ENCODE measurements at regions not wholly inside any gene's neighbourhood (a gene's known extent, or its start where the extent isn't known, plus 50 kb on each side); places are given as distances from the start of the nearest gene placed in this dataset.

DNA sequence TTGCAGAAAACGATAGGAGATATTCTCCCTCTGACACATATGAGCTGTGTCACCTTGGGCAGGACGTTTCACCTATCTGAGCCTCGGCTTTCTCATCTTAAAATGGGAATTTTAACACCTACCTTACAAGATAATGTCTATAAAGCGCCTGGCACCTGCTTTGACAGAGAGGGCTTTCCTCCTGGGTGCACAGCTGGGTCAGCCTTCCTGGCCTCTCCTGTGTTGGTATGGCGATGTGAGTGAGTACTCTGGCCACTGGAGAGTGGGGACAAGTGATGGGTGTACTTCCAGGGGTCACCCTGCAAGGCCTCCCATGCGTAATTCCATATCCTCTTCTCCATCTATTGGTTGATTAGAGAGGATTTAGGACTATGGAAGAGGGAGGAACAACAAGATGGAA is 113.1 kb upstream of the SMIM23 start:
- ChIA-PET POLR2A (no interaction called here), CTCF (no interaction called here)
- no peak for FAIRE-seq
- no peak for DNase-seq (ENCODE audit: low read depth in 1 of 2, low spot score in 1 of 2)
- H3K27ac ChIP-seq, result no peak overlapping the region
- H3K4me2 ChIP-seq, result no peak overlapping the region
- H3K4me3 ChIP-seq, result no peak overlapping the region
- 9% methylated on average over 6 of the region's 6 CpGs for WGBS (ENCODE audit: missing lambda C conversion rate)
- 0 out of 3 replicates have a peak, but pooled peaks cover 4% of the 10 kb centered on the region for H3K9me3 ChIP-seq
- no peaks in the 10 kb centered on the region for H3K4me1 ChIP-seq
- no peak for ATAC-seq
- TF ChIP-seq CBX8 (IDR thresholded peaks at IDR 0.05) (no peak), JUN (IDR thresholded peaks at IDR 0.05) (no peak), KDM1A (IDR thresholded peaks at IDR 0.05; ENCODE audit: low read depth) (no peak), SREBF2 (IDR thresholded peaks at IDR 0.05) (no peak), HOXB13 (CRISPR knock-in tag; IDR thresholded peaks at IDR 0.05; ENCODE audit: low read depth) (no peak), EHF (CRISPR knock-in tag; IDR thresholded peaks at IDR 0.05) (no peak), ZSCAN20 (CRISPR knock-in tag; IDR thresholded peaks at IDR 0.05) (no peak), EHMT2 (IDR thresholded peaks at IDR 0.05; ENCODE audit: low read depth) (no peak)

DNA sequence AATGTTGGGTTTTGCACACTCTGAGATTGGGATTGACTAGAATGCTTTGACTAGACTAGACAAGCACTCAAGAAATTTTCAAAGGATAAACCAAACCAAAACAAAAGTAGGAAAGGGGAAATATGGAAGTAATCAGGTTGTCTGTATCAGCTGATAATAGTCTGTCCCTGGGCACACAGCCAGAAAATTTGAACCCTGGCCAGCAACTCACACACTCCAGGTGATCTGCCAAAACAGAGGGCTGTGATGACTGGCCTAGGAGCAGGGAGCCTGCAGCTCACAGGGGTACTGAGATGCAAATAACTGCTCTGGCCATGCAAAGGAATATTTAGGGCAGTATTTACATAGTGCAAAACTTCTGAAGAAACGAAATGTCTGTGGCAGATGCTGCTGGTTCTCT is 112.3 kb upstream of the SMIM23 start:
- TF ChIP-seq CBX2 (IDR thresholded peaks at IDR 0.05; ENCODE audit: borderline replicate concordance, low read depth) (no peak), PHF8 (IDR thresholded peaks at IDR 0.05; ENCODE audit: borderline replicate concordance, low read depth) (no peak), GATA3 (IDR thresholded peaks at IDR 0.05; ENCODE audit: borderline replicate concordance) (no peak), RARB (CRISPR knock-in tag; IDR thresholded peaks at IDR 0.05) (no peak), HDAC2 (IDR thresholded peaks at IDR 0.05) (no peak), JUNB (IDR thresholded peaks at IDR 0.05) (no peak), ATOH8 (CRISPR knock-in tag; IDR thresholded peaks at IDR 0.05; ENCODE audit: low read depth) (no peak)
- TF ChIP-seq, protein P1, sequence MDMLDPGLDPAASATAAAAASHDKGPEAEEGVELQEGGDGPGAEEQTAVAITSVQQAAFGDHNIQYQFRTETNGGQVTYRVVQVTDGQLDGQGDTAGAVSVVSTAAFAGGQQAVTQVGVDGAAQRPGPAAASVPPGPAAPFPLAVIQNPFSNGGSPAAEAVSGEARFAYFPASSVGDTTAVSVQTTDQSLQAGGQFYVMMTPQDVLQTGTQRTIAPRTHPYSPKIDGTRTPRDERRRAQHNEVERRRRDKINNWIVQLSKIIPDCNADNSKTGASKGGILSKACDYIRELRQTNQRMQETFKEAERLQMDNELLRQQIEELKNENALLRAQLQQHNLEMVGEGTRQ (IDR thresholded peaks at IDR 0.05), result no peak
- Histone ChIP-seq H3K27ac (no peak overlapping the region), H3K9me3 (0 out of 3 replicates have a peak, but pooled peaks cover 4% of the 10 kb centered on the region), H3K4me1 (no peaks in the 10 kb centered on the region), H3K4me2 (no peak overlapping the region), H3K4me3 (no peak overlapping the region)
- 8% methylated on average over 1 of the region's 1 CpG for WGBS (ENCODE audit: missing lambda C conversion rate)
- ChIA-PET POLR2A (no interaction called here), CTCF (no interaction called here)
- no peak for FAIRE-seq
- DNase-seq (ENCODE audit: low read depth in 1 of 2, low spot score in 1 of 2), result no peak
- no peak for ATAC-seq

- no peaks in the 10 kb centered on the region for H3K4me1 ChIP-seq
- ATAC-seq (no peak), DNase-seq (ENCODE audit: low read depth in 1 of 2, low spot score in 1 of 2) (no peak), FAIRE-seq (no peak)
- TF ChIP-seq CHD2 (IDR thresholded peaks at IDR 0.05; ENCODE audit: low read length, partially characterized antibody), result no peak
- TF ChIP-seq EHMT2 (IDR thresholded peaks at IDR 0.05; ENCODE audit: low read depth), result no peak
- no peak for TF ChIP-seq ZNF302 (CRISPR knock-in tag; IDR thresholded peaks at IDR 0.05)
- TF ChIP-seq BHLHE40 (IDR thresholded peaks at IDR 0.05; ENCODE audit: low read depth, low read length), result no peak
- no peak for TF ChIP-seq MYC (IDR thresholded peaks at IDR 0.05; ENCODE audit: borderline replicate concordance, low read length)
- TF ChIP-seq, protein P1 (IDR thresholded peaks at IDR 0.05), result no peak
- TF ChIP-seq KDM1A (IDR thresholded peaks at IDR 0.05; ENCODE audit: low read depth), result no peak
- TF ChIP-seq CTCF (IDR thresholded peaks at IDR 0.05), result no peak
- TF ChIP-seq CBX8 (IDR thresholded peaks at IDR 0.05), result no peak
- TF ChIP-seq RARB (CRISPR knock-in tag; IDR thresholded peaks at IDR 0.05), result no peak
- TF ChIP-seq HMGXB4 (CRISPR knock-in tag; IDR thresholded peaks at IDR 0.05; ENCODE audit: borderline replicate concordance), result no peak
- TF ChIP-seq MAZ (IDR thresholded peaks at IDR 0.05; ENCODE audit: borderline replicate concordance, low read depth, low read length), result no peak
- TF ChIP-seq HOXA7 (CRISPR knock-in tag; IDR thresholded peaks at IDR 0.05), result no peak
- TF ChIP-seq RAD21 (conservative IDR thresholded peaks at IDR 0.05 in 1 of 2, IDR thresholded peaks at IDR 0.05 in 1 of 2), result no peak
- H3K9me3 ChIP-seq, result 0 out of 3 replicates have a peak, but pooled peaks cover 4% of the 10 kb centered on the region
- no peak overlapping the region for H3K27ac ChIP-seq
- CTCF ChIA-PET, result interaction anchor here (1.2 kb wide), 1 partner anchor 121 kb away, joined by 3 read pairs; no protein-coding TSS in a partner anchor
- H3K4me2 ChIP-seq, result no peak overlapping the region
- no peak overlapping the region for H3K4me3 ChIP-seq
- POLR2A ChIA-PET, result no interaction called here
Measured at GRCh38 chr5:171673840-171674239, 111.8 kb upstream of the SMIM23 start.
